ENCODE measurements at regions not wholly inside any gene's neighbourhood (a gene's known extent, or its start where the extent isn't known, plus 50 kb on each side); places are given as distances from the start of the nearest gene placed in this dataset.

DNA sequence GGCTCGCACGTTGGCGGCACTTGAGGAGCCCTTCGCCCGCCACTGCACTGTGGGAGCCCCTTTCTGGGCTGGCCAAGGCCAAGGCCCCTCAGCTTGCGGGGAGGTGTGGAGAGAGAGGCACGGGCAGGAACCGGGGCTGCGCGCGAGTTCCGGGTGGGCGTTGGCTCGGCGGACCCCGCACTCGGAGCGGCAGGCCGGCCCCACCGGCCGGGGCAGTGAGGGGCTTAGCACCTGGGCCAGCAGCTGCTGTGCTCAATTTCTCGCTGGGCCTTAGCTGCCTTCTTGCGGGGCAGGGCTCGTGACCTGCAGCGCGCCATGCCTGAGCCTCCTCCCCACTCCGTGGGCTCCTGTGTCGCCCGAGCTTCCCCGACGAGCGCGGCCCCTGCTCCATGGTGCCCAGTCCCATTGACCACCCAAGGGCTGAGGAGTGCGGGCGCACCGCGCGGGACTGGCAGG, 71.6 kb upstream of the CNTN1 start:
- Histone ChIP-seq H3K4me1 (ENCODE audit: control insufficient read depth, insufficient read depth, low read length) (no peaks in the 10 kb centered on the region), H3K79me2 (ENCODE audit: control insufficient read depth, insufficient read depth, low read length) (no peaks in the 10 kb centered on the region), H3K27ac (ENCODE audit: control insufficient read depth, insufficient read depth) (no peak overlapping the region), H3K36me3 (ENCODE audit: control insufficient read depth in 2 of 2, insufficient read depth in 2 of 2, low read length in 1 of 2) (no peaks in the 10 kb centered on the region), H3K9ac (ENCODE audit: control insufficient read depth, insufficient read depth, low read length) (no peak overlapping the region), H3K9me3 (replicated peaks; ENCODE audit: control insufficient read depth, insufficient read depth, low read length) (no peaks in the 10 kb centered on the region), H4K20me1 (ENCODE audit: control insufficient read depth, insufficient read depth) (no peaks in the 10 kb centered on the region), H3K4me3 (no peak overlapping the region), H3K4me2 (ENCODE audit: control insufficient read depth, insufficient read depth) (no peak overlapping the region), H2AFZ (ENCODE audit: control insufficient read depth, low read depth, low read length) (no peak overlapping the region), H3K27me3 (replicated peaks in 1 of 2; ENCODE audit: control insufficient read depth in 2 of 2, insufficient read depth in 2 of 2, low read length in 1 of 2) (no peaks in the 10 kb centered on the region)
- in situ Hi-C loops (cut with MboI) (loop anchor here (5.0 kb wide), 1 partner anchor 302 kb away; no protein-coding TSS in a partner anchor), intact Hi-C loops (cut with micrococcal nuclease; ENCODE audit: unreplicated experiment) (no loop called here)
- DNase-seq (ENCODE audit: low read depth, low spot score) (no peak), ATAC-seq (no peak), FAIRE-seq (no peak)
- no TSS peak for BruUV-seq (replicated peaks)
- TF ChIP-seq, protein P1, sequence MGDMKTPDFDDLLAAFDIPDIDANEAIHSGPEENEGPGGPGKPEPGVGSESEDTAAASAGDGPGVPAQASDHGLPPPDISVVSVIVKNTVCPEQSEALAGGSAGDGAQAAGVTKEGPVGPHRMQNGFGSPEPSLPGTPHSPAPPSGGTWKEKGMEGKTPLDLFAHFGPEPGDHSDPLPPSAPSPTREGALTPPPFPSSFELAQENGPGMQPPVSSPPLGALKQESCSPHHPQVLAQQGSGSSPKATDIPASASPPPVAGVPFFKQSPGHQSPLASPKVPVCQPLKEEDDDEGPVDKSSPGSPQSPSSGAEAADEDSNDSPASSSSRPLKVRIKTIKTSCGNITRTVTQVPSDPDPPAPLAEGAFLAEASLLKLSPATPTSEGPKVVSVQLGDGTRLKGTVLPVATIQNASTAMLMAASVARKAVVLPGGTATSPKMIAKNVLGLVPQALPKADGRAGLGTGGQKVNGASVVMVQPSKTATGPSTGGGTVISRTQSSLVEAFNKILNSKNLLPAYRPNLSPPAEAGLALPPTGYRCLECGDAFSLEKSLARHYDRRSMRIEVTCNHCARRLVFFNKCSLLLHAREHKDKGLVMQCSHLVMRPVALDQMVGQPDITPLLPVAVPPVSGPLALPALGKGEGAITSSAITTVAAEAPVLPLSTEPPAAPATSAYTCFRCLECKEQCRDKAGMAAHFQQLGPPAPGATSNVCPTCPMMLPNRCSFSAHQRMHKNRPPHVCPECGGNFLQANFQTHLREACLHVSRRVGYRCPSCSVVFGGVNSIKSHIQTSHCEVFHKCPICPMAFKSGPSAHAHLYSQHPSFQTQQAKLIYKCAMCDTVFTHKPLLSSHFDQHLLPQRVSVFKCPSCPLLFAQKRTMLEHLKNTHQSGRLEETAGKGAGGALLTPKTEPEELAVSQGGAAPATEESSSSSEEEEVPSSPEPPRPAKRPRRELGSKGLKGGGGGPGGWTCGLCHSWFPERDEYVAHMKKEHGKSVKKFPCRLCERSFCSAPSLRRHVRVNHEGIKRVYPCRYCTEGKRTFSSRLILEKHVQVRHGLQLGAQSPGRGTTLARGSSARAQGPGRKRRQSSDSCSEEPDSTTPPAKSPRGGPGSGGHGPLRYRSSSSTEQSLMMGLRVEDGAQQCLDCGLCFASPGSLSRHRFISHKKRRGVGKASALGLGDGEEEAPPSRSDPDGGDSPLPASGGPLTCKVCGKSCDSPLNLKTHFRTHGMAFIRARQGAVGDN (IDR thresholded peaks at IDR 0.05), result no peak
- TF ChIP-seq SREBF1 (IDR thresholded peaks at IDR 0.05; ENCODE audit: low read length) (no peak), TCF12 (IDR thresholded peaks at IDR 0.05; ENCODE audit: low read depth, low read length) (no peak), NRF1 (conservative IDR thresholded peaks at IDR 0.05; ENCODE audit: low read depth, low read length) (no peak), SP1 (IDR thresholded peaks at IDR 0.05; ENCODE audit: low read depth, low read length) (no peak), EED (IDR thresholded peaks at IDR 0.05; ENCODE audit: low read depth) (no peak), CBX5 (IDR thresholded peaks at IDR 0.05; ENCODE audit: low read depth) (no peak), JUNB (IDR thresholded peaks at IDR 0.05) (no peak), SUZ12 (IDR thresholded peaks at IDR 0.05; ENCODE audit: unreplicated experiment) (no peak), MYC (IDR thresholded peaks at IDR 0.05; ENCODE audit: insufficient read depth, insufficient read length, insufficient replicate concordance, low read length, severe bottlenecking) (no peak)
- TF ChIP-seq, protein P2, sequence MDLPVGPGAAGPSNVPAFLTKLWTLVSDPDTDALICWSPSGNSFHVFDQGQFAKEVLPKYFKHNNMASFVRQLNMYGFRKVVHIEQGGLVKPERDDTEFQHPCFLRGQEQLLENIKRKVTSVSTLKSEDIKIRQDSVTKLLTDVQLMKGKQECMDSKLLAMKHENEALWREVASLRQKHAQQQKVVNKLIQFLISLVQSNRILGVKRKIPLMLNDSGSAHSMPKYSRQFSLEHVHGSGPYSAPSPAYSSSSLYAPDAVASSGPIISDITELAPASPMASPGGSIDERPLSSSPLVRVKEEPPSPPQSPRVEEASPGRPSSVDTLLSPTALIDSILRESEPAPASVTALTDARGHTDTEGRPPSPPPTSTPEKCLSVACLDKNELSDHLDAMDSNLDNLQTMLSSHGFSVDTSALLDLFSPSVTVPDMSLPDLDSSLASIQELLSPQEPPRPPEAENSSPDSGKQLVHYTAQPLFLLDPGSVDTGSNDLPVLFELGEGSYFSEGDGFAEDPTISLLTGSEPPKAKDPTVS (IDR thresholded peaks at IDR 0.05; ENCODE audit: low read depth, low read length), result no peak
- SMC1A ChIA-PET (ENCODE audit: uncharacterized antibody, unreplicated experiment), result interaction anchor here (0.6 to 2.1 kb wide), 6 partner anchors 48 to 351 kb away, joined by 3 to 10 read pairs (median 4); no protein-coding TSS in a partner anchor
- POLR2A ChIA-PET, result no interaction called here
- CTCF ChIA-PET, result interaction anchor here (0.6 to 3.4 kb wide), 13 partner anchors 52 to 289 kb away, joined by 3 to 20 read pairs (median 3); no protein-coding TSS in a partner anchor
- WGBS (ENCODE audit: insufficient coverage, insufficient replicate concordance, low lambda C conversion rate, missing lambda C conversion rate), result 88% methylated on average over 18 of the region's 38 CpGs
- RAD21 ChIA-PET (ENCODE audit: unreplicated experiment), result interaction anchor here (1.2 to 2.4 kb wide), 2 partner anchors 61 to 174 kb away, joined by 4 to 11 read pairs; no protein-coding TSS in a partner anchor

Data from GM12878 (cell line).